GM21367 (cell line): ENCODE measurements at regions not wholly inside any gene's neighbourhood (a gene's known extent, or its start where the extent isn't known, plus 50 kb on each side); places are given as distances from the start of the nearest gene placed in this dataset.
"Not testable (repeated sequence)": the region's sequence is repeated elsewhere in the genome, so short reads cannot be mapped to it uniquely, and the experiment has no call there.

Source experiments
- ATAC-seq: cut with Tn5 transposase; IDR thresholded peaks from one replicate; pipeline ENCODE4 v1.9.1; 2021; ENCODE audit not compliant: unreplicated experiment

DNA sequence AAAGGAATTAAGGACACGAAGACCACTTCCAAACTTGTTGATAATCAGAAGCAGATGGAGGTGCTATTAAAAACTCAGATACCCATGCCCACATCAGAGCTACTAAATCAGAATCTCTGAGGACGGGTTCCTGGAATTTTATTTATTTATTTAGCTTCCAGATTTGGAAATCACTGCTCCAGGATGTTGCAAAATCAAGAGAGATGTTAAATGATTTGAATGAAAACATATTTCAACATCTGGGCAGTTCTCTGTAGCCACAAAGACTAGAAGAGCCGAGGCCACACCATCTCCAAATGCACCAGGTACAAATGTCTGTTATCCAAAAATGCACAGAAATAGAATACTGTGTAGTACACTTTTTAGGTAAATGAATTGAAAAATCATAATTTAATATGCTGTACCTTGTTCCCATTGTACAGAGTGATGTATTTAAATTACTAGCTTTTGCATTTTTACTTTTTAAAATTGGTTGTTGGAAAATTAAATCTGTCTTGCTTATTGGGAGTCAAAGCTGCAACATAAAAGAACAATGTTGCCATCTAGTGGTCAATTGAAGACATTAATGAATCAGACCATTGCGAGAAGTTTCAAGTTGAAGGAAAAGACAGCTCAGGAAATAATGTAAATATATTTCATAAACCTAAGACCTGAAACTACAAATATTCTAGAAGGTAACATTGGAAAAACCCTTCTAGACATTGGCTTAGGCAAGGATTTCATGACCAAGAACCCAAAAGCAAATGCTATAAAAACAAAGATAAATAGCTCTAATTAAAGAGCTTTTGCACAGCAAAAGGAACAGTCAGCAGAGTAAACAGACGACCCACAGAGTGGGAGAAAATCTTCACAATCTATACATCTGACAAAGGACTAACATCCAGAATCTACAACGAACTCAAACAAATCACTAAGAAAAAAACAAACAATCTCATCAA is 151.3 kb upstream of the TTC29 start:
- ATAC-seq, result no peak

DNA sequence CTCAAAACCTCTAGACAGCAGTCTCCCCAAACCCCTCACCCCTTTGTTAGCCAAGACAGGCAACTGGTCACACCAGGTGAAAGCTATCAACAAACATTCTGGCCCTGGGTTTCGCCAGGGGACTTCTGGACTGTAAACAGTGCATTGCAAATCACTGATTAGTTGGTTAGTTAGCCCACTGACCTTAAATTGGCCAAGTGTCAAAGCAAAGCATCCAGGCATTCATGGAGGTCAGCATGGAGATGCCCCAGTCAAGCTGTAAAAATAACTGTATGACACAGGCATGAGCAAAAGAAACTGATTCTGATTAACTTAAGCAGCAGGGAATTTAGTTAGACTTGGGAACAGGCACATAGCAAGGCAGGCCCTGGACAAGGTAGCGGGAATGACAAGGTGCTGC is 156.0 kb upstream of the TTC29 start:
- no peak for ATAC-seq

DNA sequence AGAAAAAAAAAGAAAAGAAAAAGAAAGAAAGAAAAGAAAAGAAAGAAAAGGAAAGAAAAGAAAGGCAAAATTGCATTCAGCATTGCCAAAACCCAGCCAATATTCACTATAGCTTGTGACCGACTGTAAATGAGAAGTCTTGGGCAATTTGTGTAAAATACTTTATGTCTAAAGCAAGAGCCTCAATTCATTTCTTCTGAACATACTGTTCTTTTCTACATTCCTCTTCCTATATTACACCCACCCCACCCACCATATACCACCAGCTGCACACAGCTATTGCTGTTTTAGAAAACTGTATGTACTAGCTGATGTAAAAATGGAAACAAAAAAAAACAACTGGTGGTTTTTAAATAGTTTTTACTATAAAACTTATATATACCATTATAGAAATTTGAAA is 156.9 kb upstream of the TTC29 start:
- ATAC-seq, result no peak

DNA sequence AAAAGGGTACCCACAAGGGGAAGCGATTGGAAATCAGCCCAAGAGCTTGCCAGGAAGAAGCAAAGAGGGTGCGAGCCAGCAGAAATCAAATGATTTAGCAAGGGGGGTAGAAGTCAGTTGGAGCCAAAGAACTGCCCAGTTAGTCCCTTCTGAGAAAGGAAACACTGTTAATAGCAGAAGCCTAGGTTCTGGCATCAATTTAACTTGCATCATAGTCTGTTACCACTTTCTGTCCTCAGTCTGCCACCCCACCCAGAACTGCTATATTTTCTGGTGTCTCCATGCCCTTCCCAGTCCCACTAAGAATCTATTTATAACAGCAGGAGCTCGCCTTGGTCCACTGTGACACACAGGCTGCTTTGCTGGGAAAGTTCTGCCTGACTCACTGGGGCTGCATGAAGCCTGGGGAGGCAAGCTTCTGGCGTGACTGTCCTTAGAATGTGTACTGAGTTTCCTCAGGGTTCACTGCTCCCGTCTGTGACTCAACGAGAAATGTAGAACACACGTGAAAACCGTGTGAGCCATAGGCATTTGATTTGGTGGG is 157.8 kb upstream of the TTC29 start:
- no peak for ATAC-seq

DNA sequence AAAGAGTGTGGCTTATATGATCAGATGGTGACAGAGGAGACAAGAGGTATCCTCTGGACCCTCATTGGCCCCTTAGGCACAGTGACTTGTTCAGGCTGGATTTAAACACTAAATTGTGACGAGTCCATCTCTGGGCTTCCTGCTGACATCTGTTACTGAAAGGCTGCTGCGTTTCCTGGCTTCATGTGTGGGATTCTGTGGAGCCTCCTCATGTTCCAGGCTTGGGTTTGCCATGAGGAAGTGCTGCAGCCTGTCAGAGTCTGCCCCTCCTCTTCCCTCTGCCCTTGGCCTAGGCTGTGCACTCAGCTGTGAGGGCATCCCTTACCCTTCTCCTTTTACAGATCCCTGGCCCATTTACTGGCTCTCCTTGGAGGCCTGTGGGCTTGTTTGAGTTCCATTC is 159.1 kb upstream of the TTC29 start:
- no peak for ATAC-seq

DNA sequence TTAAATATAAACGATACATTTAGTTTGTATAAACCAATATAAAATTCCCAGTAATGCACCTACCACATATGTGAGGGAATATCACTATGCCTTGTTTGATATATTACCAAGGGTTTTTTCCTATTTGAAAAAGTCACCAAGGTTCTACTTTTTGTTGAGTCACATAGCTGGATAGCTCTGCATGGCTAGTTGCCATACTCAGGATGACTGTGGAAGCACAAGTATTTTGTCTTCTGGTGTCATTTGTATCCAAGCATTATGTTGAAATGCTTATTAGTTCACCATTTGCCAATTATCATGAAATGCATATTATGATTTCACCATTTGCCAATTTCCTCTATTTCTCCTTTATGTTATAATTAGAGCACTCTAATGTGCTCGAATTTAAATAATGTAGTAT is 162.7 kb upstream of the TTC29 start:
- ATAC-seq, result no peak

DNA sequence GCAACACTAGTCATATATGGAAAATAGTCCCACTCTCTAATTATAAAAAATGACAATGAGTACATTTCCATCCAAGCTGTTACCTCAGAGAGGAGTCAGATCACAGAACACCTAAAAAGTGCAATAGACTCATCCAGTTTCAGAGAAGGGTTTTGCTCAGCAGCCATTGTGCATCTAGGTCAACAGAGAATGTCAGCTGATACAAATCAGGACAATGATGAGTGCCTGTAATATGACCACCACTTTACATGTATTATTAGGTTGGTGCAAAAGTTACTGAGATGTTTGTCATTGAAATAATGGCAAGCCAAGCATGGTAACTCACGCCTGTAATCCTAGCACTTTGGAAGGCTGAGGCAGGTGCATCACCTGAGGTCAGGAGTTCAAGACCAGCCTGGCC is 164.1 kb upstream of the TTC29 start:
- ATAC-seq, result no peak

DNA sequence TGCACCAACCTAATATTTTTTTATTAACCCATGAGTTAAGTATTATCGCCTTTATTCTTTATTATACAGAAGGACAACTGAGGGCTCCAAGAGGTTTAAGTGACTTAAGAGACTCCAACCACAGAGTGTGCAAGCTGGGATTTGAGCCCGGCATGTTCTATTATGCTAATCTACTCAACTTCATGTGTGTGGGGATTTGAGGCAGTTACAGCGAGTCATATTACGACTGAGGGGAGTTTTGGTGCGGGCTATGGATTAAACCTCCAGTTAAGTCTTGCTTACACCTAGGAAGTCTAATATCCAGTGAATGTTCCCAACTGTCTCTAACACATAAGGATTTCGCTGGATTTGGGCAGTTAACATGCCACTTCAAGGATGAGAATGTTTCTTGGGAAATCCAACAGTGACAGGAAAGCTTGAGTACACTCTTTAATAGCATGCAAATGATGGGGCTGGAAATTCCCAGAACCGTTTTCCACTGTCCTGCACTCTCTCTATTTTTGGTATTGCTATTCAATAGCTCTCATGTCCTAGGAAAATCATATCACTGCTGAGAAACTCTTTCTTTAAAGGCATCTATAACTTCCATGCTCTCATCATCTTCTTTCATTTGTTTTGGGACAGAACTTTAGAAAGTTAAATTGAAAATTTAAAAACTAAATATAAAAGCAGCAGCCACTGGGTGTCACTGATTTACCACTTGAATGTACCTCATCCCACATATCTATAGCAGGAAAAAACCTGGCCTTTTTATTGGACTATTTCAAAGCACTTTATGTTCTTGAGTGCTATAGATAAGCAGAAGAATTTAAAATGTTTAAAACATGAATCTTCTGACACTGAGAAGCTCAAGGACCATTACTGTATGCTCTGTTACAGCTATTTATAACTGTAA is 165.1 kb upstream of the TTC29 start:
- ATAC-seq, result no peak

DNA sequence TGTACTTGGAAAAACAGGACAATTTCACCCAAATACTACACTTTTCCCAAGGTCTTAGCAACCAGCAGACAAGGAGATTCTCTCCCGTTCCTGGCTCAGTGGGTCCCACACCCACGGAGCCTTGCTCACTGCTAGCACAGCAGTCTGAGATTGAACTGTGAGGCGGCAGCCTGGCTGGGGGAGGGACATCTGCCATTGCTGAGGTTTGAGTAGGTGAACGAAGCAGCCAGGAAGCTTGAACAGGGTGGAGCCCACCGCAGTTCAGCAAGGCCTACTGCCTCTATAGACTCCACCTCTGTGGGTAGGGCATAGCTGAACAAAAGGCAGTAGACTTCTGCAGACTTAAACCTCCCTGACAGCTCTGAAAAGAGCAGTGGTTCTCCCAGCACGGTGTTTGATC is 166.5 kb upstream of the TTC29 start:
- not testable (repeated sequence) for ATAC-seq

DNA sequence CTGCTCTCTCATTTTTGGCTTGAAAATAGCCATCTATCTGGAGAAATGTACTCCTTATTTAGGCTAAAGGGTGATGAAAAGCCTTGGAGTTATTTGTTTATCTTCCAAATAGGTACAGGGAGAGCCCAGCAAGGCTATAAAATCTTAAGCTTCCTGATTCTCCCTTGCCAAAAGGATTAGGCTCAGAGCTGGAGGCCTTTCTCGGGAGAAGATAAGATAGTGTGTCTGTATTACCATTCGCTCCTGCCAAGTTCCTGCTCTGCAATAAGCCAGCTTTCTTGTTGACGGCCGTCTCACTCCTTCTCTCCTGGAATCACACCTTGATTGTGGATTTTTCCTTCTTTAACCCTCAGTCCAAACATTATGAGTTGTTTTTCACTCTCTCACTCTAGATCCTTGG is 171.8 kb upstream of the TTC29 start:
- ATAC-seq, result no peak

DNA sequence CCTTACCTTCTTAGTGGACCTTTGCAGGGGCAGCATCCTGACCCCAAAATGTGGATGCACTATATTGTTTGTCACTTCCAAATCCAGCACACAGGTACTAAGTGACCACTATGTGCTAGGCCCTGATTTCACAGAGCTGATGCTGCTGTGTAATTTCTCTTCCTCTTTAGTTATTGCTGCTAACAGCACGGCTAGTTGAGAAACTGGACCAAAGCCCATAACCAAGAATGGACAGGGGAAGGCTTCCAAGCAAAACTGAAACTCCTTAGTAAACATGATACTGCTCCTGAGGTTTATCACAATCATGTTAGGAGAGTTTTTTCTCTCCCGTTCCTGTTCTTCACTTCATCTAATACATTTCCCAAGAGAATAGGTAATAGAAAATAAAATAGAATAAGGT is 172.9 kb upstream of the TTC29 start:
- no peak for ATAC-seq

DNA sequence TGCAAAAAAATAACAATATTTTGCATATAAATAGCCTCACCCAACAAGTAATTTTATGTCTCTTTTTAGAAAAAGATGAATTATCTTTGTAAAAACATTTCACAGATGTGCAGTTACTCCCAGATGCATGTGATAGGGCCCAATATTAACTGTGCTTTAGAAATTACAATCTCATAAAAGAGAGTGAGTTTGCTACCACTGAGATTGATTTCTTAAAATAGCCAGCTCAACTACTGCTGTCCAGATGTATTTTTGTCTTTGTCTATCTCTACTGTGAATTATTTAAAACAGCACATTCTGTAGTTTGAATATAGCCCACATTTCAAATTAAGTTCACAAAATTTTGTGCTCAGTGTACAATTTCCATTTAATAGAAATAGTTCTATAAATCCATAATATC is 177.0 kb upstream of the TTC29 start:
- no peak for ATAC-seq

DNA sequence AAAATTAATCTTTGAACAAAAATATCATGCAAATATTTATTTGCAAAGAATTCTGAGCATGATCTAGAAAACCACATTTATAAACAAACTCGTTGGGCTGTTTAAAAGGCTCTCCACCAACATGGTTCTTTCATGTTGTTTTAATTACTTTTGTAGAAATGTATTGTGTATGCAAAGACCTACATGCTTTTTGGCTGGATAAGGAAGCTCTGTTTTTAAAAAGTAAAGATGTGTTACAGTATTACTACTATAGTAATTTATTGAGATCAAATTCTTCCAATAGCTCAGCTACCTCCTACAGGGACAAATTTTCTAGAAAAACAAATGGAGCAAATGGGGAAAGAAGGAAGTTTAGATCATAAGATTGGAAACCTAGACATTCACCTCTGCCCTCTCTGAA is 177.5 kb upstream of the TTC29 start:
- ATAC-seq, result no peak

DNA sequence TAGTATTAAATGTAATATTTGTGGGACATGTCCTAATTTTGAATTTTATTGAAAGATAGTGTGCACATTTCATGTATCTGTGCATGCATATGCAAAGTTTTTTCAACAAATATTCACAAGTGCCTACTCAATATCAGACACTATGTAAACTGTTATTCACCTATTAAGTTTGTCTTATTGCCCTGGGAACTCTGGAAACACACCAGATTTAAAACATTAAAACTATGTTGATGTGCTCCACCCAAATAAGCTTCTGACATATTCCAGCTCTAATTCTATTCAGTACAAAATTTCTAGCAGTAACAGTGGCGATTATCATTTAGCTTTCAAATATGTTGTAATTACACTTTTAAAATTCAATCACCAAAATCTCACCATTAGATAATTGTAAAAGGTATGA is 183.1 kb upstream of the TTC29 start:
- ATAC-seq, result no peak

DNA sequence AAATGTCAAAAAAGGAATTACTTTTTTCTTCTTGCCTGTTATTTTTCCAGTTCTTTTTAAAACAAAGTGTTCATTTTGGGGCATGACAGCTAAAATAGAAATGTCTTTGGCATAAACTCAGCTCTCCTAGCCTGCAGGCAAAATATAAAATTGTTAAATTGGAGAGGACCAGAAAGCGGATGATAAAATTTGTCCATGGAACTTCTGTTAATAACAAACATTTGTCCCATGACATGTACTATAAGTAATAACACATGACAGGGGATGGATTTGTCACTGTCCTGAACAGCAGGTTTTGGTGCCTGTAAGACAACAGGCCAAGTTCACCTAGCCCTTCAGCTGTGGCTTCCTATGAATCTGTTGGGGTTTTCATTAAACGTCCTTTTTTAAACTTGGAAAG is 184.0 kb upstream of the TTC29 start:
- ATAC-seq, result no peak

DNA sequence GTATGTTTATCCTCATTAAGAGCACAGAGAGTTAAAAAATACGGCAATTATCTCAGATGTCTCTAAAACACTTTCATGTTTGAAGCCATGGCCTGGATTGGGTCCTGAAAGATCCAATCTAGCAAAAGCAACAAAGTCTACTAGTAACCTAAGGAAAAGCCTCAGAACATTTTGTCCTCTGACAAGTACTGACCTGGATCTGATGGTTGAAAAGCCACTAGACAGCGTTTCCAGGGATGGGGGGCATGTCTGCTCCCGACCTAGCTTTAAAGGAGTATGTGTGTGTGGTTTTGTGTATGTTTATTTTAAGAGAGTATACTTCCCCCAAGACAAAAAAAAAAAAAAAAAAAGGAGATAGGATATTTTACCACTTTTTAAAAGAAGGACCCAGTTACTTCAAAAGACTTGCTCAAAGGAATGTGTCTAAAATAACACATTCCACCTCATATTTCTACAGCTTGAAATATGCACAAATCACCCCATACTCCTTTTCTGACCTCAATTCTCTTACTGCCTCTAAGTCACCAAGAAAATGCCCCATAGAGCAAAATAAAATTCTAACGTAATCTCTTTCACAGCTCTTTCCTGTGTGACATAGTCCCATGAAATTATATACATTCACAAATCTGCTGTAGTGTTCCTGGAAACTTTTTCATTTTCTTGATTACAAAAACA is 189.0 kb upstream of the TTC29 start:
- no peak for ATAC-seq

DNA sequence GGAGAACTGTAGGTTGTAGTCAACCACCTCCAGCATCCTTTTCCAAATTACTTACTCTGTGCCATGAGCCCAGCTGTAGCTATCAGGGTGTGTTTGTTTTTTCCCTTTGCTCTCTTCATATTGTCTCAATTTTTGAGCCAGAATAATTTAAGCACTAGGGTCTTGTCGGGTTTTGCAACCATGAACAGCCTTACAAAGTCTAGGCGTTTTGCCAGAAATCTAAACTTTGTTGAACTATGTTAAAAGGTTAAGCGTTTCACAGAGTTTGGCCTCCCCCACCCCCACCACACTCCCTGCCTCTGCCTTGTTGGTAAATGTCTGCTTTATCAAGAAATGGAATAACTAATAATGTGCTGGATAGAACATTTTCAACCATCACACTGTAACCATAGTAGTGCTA is 190.6 kb upstream of the TTC29 start:
- ATAC-seq, result no peak

DNA sequence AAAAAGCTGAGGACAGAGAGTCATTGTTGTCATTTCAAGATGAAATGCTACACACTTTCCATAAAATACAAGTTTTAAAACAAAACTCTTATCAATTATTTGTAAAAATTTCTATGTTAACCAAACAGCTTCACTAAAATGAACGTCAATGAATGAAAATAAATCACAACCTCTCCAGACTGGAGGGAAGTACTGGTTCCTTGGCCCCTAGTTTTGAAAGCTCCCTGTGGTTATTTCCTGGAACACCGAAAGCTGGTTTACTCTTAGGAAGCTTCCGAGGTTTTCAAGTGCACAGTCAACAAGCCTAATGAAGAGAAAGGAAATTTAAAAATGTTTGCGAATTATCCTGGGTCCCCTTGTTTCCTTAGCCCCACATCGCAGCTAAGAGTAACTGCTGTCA is 191.1 kb upstream of the TTC29 start:
- ATAC-seq, result no peak

DNA sequence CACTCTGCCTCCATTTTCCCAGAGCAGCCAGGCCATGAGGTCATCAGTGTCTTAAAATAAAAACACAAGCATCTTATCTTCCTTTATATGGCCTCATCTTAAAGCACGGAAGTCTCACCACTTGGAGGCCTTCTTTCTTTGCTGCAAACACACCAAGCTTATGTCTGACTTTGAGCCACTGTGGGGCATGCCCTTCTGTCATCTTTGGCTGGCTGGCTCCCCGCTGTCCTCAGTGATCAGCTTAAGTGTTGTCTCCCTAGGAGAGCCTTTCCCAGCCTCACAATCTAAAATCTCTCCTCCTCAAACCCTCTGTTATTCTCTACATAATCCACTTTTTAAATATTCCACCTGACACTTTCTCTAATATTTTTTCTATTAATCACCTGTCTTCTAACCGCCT is 191.6 kb upstream of the TTC29 start:
- ATAC-seq, result no peak

DNA sequence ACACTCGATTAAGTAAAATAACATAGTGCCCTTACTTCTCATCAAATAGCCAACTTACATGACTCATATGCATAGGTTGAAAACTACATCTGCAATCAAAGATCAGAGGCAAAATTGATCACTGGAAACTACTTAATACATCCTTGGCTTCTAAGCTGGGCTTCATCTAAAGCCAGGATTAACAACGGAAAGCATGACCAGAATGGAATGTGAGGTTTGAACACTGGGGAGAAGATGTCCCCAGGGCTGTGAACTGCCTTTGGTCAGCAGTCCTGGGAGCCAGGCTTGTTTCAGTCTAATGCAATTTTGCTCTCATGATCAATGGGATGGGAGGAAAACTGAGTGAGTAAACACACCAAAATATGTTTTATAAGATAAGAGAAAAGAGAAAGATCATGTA is 192.5 kb upstream of the TTC29 start:
- no peak for ATAC-seq

DNA sequence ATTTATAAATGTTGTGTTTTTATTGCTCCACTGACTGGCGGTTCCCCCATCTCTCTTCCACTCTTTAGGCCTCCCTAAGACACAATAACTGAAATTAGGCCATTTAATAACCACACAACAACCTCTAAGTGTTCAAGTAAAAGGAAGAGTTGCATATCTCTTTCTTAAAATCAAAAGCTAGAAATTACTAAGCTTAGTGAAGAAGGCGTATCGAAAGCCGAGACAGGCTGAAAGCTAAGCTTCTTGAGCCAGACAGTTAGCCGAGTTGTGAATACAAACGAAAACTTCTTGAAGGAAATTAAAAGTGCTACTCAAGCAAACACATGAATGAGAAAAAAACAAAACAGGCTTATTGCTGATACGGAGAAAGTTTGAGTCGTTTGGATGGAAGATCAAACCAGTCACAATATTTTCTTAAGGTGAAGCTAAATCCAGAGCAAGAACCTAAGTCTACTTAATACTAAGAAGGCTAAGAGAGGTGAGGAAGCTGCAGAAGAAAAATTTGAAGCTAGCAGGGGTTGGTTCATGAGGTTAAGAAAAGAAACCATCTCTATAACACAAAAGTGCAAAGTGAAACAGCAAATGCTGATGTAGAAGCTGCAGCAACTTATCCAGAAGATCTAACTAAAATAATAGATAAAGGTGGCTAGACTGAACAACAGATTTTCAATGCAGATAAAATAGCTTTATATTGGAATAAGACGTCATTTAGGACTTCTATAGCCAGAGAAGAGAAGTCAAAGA is 194.0 kb upstream of the TTC29 start:
- ATAC-seq, result no peak
